ENCODE measurements at regions not wholly inside any gene's neighbourhood (a gene's known extent, or its start where the extent isn't known, plus 50 kb on each side); places are given as distances from the start of the nearest gene placed in this dataset.

DNA sequence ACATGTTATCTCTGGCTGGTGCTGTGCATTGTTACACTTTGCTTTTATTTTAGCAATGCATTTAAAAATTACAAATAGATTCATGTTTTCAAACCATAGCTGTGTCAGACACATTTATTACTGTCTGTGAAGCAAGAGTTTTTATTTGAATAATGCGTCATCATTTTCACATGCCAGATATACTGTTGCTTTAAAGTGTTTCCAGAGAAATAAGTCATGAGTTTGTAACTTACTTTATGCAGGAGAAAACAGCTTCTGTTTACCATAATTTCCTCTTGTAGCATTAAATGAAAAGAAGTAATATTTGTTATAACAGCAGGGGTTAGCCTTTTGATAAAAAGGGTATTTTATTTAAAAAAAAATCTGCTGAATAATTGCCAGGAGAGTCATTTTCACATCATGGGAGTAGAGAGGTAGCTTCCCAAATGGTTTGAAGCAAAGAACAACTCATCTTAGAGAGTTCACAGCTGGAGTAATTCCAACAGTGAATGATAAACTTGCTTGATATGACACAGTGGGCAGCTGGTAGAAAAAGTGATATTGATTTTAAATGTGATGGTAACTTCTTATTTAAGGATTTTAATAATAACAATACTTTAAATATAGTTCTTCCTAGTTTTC is 1274.5 kb upstream of the CRIM1 start:
- no peaks in the 10 kb centered on the region for H3K9me3 ChIP-seq
- DNase-seq = no peak

DNA sequence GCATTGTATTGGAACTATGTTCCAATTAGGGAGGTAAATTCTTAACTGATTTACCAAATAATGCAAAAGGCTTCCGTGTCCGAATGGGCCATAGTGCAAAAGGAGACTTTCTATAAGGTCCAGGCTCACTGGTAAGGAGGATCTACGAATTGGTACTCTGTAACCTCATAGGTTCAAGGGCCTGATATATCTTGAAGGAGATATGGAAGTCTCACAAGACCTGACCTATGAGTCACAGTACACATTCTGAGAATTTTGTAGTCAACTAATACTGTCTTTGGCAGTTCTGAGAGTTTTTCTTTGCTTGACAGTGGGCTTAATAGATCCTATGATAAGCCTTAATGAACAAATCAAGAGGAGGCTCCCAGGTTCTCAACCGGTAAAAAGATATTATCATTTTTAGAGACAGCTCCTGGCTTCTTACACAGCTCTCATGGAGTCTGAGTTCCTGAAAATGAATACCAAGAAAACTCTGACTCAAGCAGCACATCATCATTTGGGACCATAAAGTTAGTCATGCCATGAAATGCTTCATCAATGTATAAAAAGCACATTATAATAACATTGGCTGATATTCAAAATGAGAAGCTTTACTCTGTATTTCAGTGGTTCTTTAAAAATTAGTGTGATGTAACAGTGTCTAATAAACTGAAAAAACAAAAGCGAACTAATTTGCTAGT is 1275.2 kb upstream of the CRIM1 start:
- TF ChIP-seq, protein P1, sequence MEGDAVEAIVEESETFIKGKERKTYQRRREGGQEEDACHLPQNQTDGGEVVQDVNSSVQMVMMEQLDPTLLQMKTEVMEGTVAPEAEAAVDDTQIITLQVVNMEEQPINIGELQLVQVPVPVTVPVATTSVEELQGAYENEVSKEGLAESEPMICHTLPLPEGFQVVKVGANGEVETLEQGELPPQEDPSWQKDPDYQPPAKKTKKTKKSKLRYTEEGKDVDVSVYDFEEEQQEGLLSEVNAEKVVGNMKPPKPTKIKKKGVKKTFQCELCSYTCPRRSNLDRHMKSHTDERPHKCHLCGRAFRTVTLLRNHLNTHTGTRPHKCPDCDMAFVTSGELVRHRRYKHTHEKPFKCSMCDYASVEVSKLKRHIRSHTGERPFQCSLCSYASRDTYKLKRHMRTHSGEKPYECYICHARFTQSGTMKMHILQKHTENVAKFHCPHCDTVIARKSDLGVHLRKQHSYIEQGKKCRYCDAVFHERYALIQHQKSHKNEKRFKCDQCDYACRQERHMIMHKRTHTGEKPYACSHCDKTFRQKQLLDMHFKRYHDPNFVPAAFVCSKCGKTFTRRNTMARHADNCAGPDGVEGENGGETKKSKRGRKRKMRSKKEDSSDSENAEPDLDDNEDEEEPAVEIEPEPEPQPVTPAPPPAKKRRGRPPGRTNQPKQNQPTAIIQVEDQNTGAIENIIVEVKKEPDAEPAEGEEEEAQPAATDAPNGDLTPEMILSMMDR (IDR thresholded peaks at IDR 0.05; ENCODE audit: low read depth, low read length) = no peak
- H3K27me3 ChIP-seq = no peaks in the 10 kb centered on the region
- no peak for DNase-seq
- H3K36me3 ChIP-seq = no peaks in the 10 kb centered on the region
- peaks cover 11% of the 10 kb centered on the region for H3K4me1 ChIP-seq
- H3K9me3 ChIP-seq = no peaks in the 10 kb centered on the region
- H3K4me3 ChIP-seq (ENCODE audit: low read depth, low read length) = no peak overlapping the region

More for the DNA sequence above, 1274.5 kb upstream of the CRIM1 start:
- no peaks in the 10 kb centered on the region for H3K36me3 ChIP-seq
- TF ChIP-seq, protein P1 (IDR thresholded peaks at IDR 0.05; ENCODE audit: low read depth, low read length) = no peak
- peaks cover 11% of the 10 kb centered on the region for H3K4me1 ChIP-seq
- no peak overlapping the region for H3K4me3 ChIP-seq (ENCODE audit: low read depth, low read length)
- no peaks in the 10 kb centered on the region for H3K27me3 ChIP-seq

DNA sequence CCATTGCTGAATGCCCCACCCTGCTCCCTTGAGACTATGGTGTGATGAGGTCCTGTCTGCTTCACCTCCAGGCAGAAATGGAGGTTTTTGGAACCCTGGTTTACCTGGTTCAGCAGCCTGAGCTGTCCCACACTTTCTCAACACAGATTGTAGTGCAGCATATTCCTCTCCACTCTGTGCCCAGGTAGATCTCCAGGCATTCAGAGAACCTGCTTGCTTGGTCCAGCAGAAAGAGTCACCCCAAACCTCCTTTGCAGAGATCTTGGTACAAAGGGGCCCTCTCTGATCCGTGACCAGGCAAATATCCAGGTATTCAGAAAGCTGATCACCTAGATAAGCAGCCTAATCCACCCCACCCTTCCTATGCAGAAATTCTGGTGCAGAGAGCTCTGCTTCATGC is 1288.2 kb upstream of the CRIM1 start:
- Histone ChIP-seq H3K4me3 (ENCODE audit: low read depth, low read length) (no peak overlapping the region), H3K9me3 (no peaks in the 10 kb centered on the region), H3K27me3 (no peaks in the 10 kb centered on the region), H3K4me1 (no peaks in the 10 kb centered on the region), H3K36me3 (no peaks in the 10 kb centered on the region)
- TF ChIP-seq, protein P1 (IDR thresholded peaks at IDR 0.05; ENCODE audit: low read depth, low read length) = no peak
- no peak for DNase-seq

DNA sequence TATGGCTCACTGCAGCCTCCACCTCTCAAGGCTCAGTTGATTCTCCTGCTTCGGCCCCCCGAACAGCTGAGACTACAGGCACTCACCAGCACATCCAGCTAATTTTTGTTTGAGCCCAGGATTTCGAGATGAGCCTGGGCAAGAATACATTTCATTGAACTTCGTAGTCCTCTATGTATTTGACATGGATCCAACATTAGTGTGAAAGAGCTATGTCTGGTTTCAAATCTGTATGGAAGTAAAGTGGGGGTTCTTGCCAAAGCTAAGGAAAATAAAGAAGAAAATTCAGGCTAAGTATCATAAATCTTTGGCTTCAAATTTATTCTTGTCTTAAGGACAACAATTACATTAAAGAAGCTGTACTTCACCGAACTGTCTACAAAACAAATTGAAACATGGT is 1291.7 kb upstream of the CRIM1 start:
- TF ChIP-seq, protein P1 (IDR thresholded peaks at IDR 0.05; ENCODE audit: low read depth, low read length) = no peak
- DNase-seq = no peak
- Histone ChIP-seq H3K9me3 (no peaks in the 10 kb centered on the region), H3K4me3 (ENCODE audit: low read depth, low read length) (no peak overlapping the region), H3K27me3 (no peaks in the 10 kb centered on the region), H3K36me3 (no peaks in the 10 kb centered on the region), H3K4me1 (no peaks in the 10 kb centered on the region)

DNA sequence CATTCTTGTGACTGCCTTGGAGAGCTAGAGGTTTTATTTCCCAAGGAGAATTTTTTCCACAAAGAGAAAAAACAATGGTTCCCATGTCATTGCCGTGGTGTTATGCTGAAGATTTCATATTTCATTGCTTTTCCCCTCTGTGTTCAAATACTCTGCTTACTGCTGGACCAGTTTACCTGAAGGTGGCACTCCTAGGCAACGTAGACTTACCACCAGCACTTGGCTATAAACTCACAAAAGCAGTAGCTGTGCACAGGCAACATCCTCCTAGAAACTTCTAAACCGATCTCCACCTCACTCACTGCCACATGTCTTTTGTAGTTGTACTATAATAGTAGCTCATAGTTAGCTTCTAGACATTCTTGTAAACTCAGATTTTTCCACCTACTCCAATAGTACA is 1319.7 kb upstream of the CRIM1 start:
- no peak for DNase-seq
- TF ChIP-seq, protein P1 (IDR thresholded peaks at IDR 0.05; ENCODE audit: low read depth, low read length) = peak; percentile 52
- H3K4me3 ChIP-seq (ENCODE audit: low read depth, low read length) = no peak overlapping the region
- no peaks in the 10 kb centered on the region for H3K4me1 ChIP-seq
- H3K9me3 ChIP-seq = no peaks in the 10 kb centered on the region
- no peaks in the 10 kb centered on the region for H3K27me3 ChIP-seq
- no peaks in the 10 kb centered on the region for H3K36me3 ChIP-seq

DNA sequence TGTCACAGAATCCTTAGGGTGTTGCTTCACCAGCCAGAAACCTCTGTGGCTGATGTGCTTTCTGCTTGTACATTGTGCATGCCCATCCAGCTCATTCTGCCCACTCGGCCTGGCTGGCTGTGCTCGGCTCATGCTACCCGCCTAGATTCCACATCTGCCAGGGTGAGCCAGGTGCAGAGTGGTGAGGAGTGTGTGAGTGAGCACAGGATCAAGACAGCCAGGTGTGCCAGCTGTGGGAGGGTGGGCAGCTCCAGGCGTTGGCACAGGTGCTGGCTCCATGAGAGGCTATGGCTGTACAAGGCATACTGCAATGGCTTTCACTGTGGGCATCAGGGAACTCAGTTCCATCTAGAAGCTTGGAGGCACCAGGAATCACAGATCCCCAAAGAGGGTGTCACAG is 1321.8 kb upstream of the CRIM1 start:
- no peaks in the 10 kb centered on the region for H3K27me3 ChIP-seq
- no peaks in the 10 kb centered on the region for H3K4me1 ChIP-seq
- H3K4me3 ChIP-seq (ENCODE audit: low read depth, low read length) = no peak overlapping the region
- no peak for DNase-seq
- TF ChIP-seq, protein P1 (IDR thresholded peaks at IDR 0.05; ENCODE audit: low read depth, low read length) = no peak
- no peaks in the 10 kb centered on the region for H3K9me3 ChIP-seq
- no peaks in the 10 kb centered on the region for H3K36me3 ChIP-seq
